WI38 (cell line): ENCODE measurements at regions not wholly inside any gene's neighbourhood (a gene's known extent, or its start where the extent isn't known, plus 50 kb on each side); places are given as distances from the start of the nearest gene placed in this dataset.

Source experiments
- H3K4me3 ChIP-seq: 2 replicates; pipeline ENCODE4 v1.5.1; 2011; ENCODE audit warnings: low read depth, mild to moderate bottlenecking, control low read depth, low read length
- CTCF ChIP-seq: IDR thresholded peaks from 2 replicates; pipeline ENCODE4 v1.5.1; 2012; ENCODE audit warnings: low read depth, mild to moderate bottlenecking, control low read depth, low read length

DNA sequence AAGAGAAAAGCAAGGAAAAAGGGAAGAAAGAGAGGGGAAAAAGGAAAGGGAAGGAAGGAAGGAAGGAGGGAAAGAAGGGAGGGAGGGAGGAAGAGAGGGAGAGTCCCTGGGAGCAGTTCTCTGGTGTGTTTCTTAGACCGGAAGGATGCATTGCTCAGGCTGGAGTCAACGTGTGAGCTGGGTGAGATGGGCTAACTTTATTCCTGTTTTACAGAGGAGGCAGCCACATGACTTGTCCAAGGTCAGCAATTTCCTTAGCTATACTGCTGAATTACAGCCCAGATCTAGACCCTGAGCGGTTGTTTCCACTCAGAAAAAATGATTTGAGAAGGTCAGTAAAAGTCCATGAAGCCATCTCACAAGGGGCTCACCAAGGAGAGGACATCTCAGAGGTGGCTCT lies 86.6 kb upstream of the APCDD1 start:
- no peak for TF ChIP-seq CTCF
- H3K4me3 ChIP-seq, result no peak overlapping the region

DNA sequence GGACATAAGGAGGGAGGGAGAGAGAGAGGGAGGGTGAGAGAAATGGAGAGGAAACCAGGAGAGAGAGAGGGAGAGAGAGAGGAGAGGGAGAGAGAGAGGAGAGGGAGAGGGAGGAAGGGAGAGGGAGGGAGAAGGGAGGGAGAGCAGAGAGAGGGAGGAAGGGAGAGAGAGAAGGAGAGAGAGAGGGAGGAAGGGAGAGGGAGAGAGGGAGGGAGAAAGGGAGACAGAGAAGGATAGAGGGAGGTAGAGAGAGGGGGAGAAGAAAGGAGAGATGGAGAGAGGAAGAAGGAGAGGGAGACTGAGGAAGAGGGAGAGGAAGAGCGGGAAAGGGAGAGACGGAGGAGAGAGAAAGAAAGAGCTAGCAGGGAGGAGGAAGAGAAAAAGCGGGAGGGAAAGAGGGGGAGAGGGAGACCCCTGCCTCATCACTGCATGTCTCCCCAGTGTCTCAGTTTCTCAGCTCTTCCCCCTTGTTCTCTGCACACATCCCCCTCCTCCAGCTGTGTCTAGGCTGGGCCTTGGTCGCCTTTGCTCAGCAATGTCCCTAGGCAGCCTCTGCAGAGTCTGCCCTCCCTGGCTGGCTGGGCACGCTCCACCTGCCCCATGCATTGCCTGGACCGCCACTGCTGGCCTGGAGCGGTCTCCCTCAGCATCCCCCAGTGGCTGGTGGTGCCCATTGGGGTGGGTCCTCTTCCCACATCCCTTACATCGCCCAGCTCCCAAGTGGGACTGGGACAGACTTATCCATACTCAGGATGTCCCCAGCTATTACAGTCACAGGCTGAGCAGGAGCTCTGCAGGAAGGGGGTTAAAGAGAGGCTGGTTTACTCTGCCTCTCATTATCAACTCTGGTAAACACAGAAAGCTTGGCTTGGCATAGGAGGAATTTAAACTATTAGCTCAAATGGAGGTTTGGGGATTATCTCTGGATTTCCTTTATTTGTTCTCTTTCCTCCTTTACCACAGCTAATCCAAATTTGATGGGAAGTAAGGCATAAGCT lies 85.7 kb upstream of the APCDD1 start:
- no peak overlapping the region for H3K4me3 ChIP-seq
- no peak for TF ChIP-seq CTCF

DNA sequence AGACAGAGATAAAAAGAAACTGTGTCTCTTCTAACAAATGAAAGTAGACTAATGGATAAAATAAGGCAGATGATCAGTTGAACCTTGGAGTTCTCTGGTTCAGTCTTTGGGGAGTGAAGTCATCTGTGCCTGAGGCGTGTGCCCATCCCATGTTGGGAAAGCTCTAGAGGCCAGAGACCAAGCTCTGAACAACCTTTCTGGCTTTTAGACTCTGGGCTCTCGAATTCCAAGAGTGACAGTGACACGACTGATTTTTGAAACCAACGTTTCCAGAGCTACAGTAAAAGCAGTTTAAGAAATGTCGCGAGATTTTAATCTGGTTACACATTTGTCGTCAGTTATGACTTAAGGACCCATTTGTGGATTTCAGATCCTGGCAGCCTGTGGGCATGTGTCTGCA lies 83.7 kb upstream of the APCDD1 start:
- no peak overlapping the region for H3K4me3 ChIP-seq
- no peak for TF ChIP-seq CTCF

- TF ChIP-seq CTCF, result no peak
- H3K4me3 ChIP-seq, result no peak overlapping the region
Observed at GRCh38 chr18:10371165-10371564, 83.3 kb upstream of the APCDD1 start.

DNA sequence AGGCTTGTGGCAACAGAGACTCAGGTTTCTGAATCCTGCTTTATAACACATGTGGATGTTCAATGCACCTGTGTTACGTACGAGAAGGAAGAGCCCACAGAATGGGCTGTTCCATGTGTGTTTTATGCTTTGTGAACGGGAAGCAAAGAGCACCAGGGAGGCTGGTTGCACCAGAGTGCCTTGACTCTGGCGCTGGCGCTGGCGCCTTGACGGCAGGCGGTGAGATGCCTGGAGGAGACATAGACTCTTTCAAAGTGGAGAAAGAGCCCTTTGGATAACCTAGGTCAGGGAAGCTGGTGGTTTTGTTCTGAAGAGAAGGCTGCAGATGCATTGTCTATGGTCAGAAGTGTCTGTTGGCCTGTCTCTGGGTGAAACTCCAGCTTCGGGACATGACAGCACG lies 80.2 kb upstream of the APCDD1 start:
- no peak for TF ChIP-seq CTCF
- no peak overlapping the region for H3K4me3 ChIP-seq

- no peak for TF ChIP-seq CTCF
- H3K4me3 ChIP-seq, result no peak overlapping the region
Observed at GRCh38 chr18:10374636-10375293, 79.7 kb upstream of the APCDD1 start.

- no peak for TF ChIP-seq CTCF
- H3K4me3 ChIP-seq, result no peak overlapping the region
Observed at GRCh38 chr18:10376731-10377130, 77.7 kb upstream of the APCDD1 start.
